ENCODE measurements at regions not wholly inside any gene's neighbourhood (a gene's known extent, or its start where the extent isn't known, plus 50 kb on each side); places are given as distances from the start of the nearest gene placed in this dataset.
"Not testable (repeated sequence)": the region's sequence is repeated elsewhere in the genome, so short reads cannot be mapped to it uniquely, and the experiment has no call there.

- DNase-seq; H3K36me3 ChIP-seq (ENCODE audit: control insufficient read depth, insufficient read depth, low read length); H3K27me3 ChIP-seq (ENCODE audit: control insufficient read depth, insufficient read depth, low read length); H3K4me3 ChIP-seq (ENCODE audit: low read length); H3K27ac ChIP-seq (ENCODE audit: low read length); H3K9me3 ChIP-seq (replicated peaks; ENCODE audit: control insufficient read depth, low read depth, low read length); H3K4me1 ChIP-seq (ENCODE audit: control insufficient read depth, insufficient read depth, low read length): not testable (repeated sequence)
- WGBS (ENCODE audit: insufficient coverage): no CpG with 5 or more reads among the region's 3 CpGs
These were observed 147.0 kb downstream of the TBC1D2B start for GRCh38 chr15:77930490-77930889.

DNA sequence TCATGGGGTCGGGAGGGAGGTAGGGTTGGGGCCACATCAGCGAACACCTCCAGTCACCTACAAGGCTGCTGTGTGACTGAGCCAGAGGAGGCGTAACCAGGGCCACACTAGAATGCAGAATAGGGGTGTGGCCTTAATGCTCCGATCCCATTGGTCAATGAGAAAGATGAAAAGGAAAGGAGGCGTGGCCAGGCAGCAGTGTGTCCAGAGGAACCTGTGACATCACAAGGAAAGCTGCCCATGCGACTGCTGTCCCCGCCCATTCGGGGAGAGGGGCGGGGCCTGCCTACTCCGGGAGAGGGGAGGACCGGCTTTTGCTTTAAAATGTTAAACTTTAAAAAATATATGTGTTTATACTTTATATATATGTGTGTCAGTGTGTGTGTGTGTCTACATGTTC lies 150.7 kb downstream of the TBC1D2B start:
- not testable (repeated sequence) for H3K4me3 ChIP-seq (ENCODE audit: low read length); H3K27ac ChIP-seq (ENCODE audit: low read length); H3K4me1 ChIP-seq (ENCODE audit: control insufficient read depth, insufficient read depth, low read length); H3K9me3 ChIP-seq (replicated peaks; ENCODE audit: control insufficient read depth, low read depth, low read length); DNase-seq; H3K27me3 ChIP-seq (ENCODE audit: control insufficient read depth, insufficient read depth, low read length); H3K36me3 ChIP-seq (ENCODE audit: control insufficient read depth, insufficient read depth, low read length)
- 97% methylated on average over 3 of the region's 11 CpGs for WGBS (ENCODE audit: insufficient coverage)

GRCh38 chr15:77926296-77926695 lies 151.2 kb downstream of the TBC1D2B start:
- H3K27me3 ChIP-seq (ENCODE audit: control insufficient read depth, insufficient read depth, low read length); H3K9me3 ChIP-seq (replicated peaks; ENCODE audit: control insufficient read depth, low read depth, low read length); H3K27ac ChIP-seq (ENCODE audit: low read length); DNase-seq; H3K36me3 ChIP-seq (ENCODE audit: control insufficient read depth, insufficient read depth, low read length); H3K4me3 ChIP-seq (ENCODE audit: low read length); H3K4me1 ChIP-seq (ENCODE audit: control insufficient read depth, insufficient read depth, low read length): not testable (repeated sequence)
- WGBS (ENCODE audit: insufficient coverage): 95% methylated on average over 6 of the region's 10 CpGs

DNA sequence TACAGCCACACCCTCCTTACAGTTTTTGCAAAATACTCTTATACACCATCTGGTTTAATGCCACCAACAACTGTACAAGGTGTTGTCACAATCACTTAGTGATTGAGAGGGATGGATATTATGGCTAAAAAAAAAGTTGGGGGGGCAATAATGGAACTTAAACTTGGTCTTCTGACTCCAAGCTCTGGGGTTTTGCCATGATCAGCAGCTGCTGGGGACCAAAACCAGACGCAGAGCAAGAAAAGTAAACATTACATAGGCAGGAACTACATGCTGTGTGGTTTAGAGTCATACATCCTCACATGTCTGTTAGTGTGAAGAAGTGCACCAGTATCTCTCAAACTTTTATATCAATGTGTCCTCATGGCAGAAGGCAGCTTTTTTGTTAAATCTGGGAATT lies 152.4 kb downstream of the TBC1D2B start:
- H3K27ac ChIP-seq (ENCODE audit: low read length); H3K4me3 ChIP-seq (ENCODE audit: low read length); H3K27me3 ChIP-seq (ENCODE audit: control insufficient read depth, insufficient read depth, low read length); H3K36me3 ChIP-seq (ENCODE audit: control insufficient read depth, insufficient read depth, low read length); H3K4me1 ChIP-seq (ENCODE audit: control insufficient read depth, insufficient read depth, low read length); H3K9me3 ChIP-seq (replicated peaks; ENCODE audit: control insufficient read depth, low read depth, low read length): not testable (repeated sequence)
- DNase-seq: peak; percentile 77
- 20% methylated on average over 1 of the region's 1 CpG for WGBS (ENCODE audit: insufficient coverage)

GRCh38 chr15:77921664-77922063 lies 155.8 kb downstream of the TBC1D2B start:
- no peak for DNase-seq
- H3K27me3 ChIP-seq (ENCODE audit: control insufficient read depth, insufficient read depth, low read length): no peaks in the 10 kb centered on the region
- WGBS (ENCODE audit: insufficient coverage): 70% methylated on average over 2 of the region's 4 CpGs
- no peaks in the 10 kb centered on the region for H3K9me3 ChIP-seq (replicated peaks; ENCODE audit: control insufficient read depth, low read depth, low read length)
- H3K36me3 ChIP-seq (ENCODE audit: control insufficient read depth, insufficient read depth, low read length): no peaks in the 10 kb centered on the region
- H3K27ac ChIP-seq (ENCODE audit: low read length): no peak overlapping the region
- no peaks in the 10 kb centered on the region for H3K4me1 ChIP-seq (ENCODE audit: control insufficient read depth, insufficient read depth, low read length)
- H3K4me3 ChIP-seq (ENCODE audit: low read length): no peak overlapping the region

GRCh38 chr15:77916966-77917635 lies 160.4 kb downstream of the TBC1D2B start:
- not testable (repeated sequence) for H3K36me3 ChIP-seq (ENCODE audit: control insufficient read depth, insufficient read depth, low read length); H3K27me3 ChIP-seq (ENCODE audit: control insufficient read depth, insufficient read depth, low read length); H3K9me3 ChIP-seq (replicated peaks; ENCODE audit: control insufficient read depth, low read depth, low read length); H3K27ac ChIP-seq (ENCODE audit: low read length); DNase-seq; H3K4me1 ChIP-seq (ENCODE audit: control insufficient read depth, insufficient read depth, low read length); H3K4me3 ChIP-seq (ENCODE audit: low read length)
- 60% methylated on average over 1 of the region's 11 CpGs for whole genome bisulfite sequencing (ENCODE audit: insufficient coverage)

GRCh38 chr15:77915961-77916330 lies 161.6 kb downstream of the TBC1D2B start:
- not testable (repeated sequence) for H3K27me3 ChIP-seq (ENCODE audit: control insufficient read depth, insufficient read depth, low read length); H3K36me3 ChIP-seq (ENCODE audit: control insufficient read depth, insufficient read depth, low read length); H3K4me1 ChIP-seq (ENCODE audit: control insufficient read depth, insufficient read depth, low read length); H3K27ac ChIP-seq (ENCODE audit: low read length); H3K4me3 ChIP-seq (ENCODE audit: low read length); DNase-seq; H3K9me3 ChIP-seq (replicated peaks; ENCODE audit: control insufficient read depth, low read depth, low read length)
- WGBS (ENCODE audit: insufficient coverage): 80% methylated on average over 5 of the region's 6 CpGs

DNA sequence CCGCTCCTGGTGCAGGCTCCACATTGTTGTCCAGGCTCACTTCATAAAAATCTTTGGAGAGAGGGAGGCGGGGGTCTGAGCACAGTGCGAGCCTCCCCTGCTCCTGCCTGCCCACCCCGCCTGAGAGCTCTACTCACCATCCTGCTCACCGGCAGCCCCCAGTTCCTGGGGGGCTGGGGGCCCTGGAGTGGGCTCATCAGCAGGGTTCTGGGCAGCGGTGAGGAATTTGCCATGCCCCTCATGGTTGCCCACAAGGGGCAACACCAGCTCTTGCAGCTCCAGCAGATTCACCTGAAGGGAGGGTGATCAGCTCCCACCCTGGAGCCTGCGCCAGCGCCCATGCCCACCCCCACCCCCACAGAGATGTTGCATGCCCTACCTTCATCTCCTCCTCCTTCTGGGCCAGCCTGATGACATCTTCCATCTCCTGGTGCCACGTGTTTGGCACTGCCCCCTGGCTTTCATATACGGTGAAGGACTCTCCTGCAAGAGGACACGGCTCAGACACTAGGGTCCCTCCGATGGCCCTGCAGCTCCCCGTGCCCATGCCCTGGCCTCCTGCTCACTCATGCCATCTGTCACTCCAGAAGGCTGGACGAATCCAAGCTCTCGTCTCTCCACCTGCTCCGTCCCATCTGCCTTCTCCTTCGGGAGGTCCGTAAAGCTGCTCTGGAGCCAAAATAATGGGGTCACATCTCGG lies 162.1 kb downstream of the TBC1D2B start:
- 82% methylated on average over 10 of the region's 19 CpGs for WGBS (ENCODE audit: insufficient coverage)
- no peak for DNase-seq
- H3K4me3 ChIP-seq (ENCODE audit: low read length): no peak overlapping the region
- H3K4me1 ChIP-seq (ENCODE audit: control insufficient read depth, insufficient read depth, low read length): peaks cover 4% of the 10 kb centered on the region
- no peaks in the 10 kb centered on the region for H3K27me3 ChIP-seq (ENCODE audit: control insufficient read depth, insufficient read depth, low read length)
- no peaks in the 10 kb centered on the region for H3K36me3 ChIP-seq (ENCODE audit: control insufficient read depth, insufficient read depth, low read length)
- no peaks in the 10 kb centered on the region for H3K9me3 ChIP-seq (replicated peaks; ENCODE audit: control insufficient read depth, low read depth, low read length)
- H3K27ac ChIP-seq (ENCODE audit: low read length): no peak overlapping the region

GRCh38 chr15:77914531-77914930 lies 163.0 kb downstream of the TBC1D2B start:
- H3K9me3 ChIP-seq (replicated peaks; ENCODE audit: control insufficient read depth, low read depth, low read length); H3K27ac ChIP-seq (ENCODE audit: low read length); DNase-seq; H3K4me1 ChIP-seq (ENCODE audit: control insufficient read depth, insufficient read depth, low read length); H3K4me3 ChIP-seq (ENCODE audit: low read length); H3K27me3 ChIP-seq (ENCODE audit: control insufficient read depth, insufficient read depth, low read length); H3K36me3 ChIP-seq (ENCODE audit: control insufficient read depth, insufficient read depth, low read length): not testable (repeated sequence)
- no CpG with 5 or more reads among the region's 5 CpGs for WGBS (ENCODE audit: insufficient coverage)

- H3K4me1 ChIP-seq (ENCODE audit: control insufficient read depth, insufficient read depth, low read length): peaks cover 11% of the 10 kb centered on the region
- WGBS (ENCODE audit: insufficient coverage): 10% methylated on average over 11 of the region's 12 CpGs
- not testable (repeated sequence) for H3K36me3 ChIP-seq (ENCODE audit: control insufficient read depth, insufficient read depth, low read length); H3K9me3 ChIP-seq (replicated peaks; ENCODE audit: control insufficient read depth, low read depth, low read length); H3K27ac ChIP-seq (ENCODE audit: low read length); H3K27me3 ChIP-seq (ENCODE audit: control insufficient read depth, insufficient read depth, low read length)
- DNase-seq: peak; percentile 77
- H3K4me3 ChIP-seq (ENCODE audit: low read length): peak overlapping the region; percentile 33
These were observed 167.2 kb downstream of the TBC1D2B start for GRCh38 chr15:77910030-77910911.
